Motor neuron (in vitro differentiated cells): ENCODE measurements at regions not wholly inside any gene's neighbourhood (a gene's known extent, or its start where the extent isn't known, plus 50 kb on each side); places are given as distances from the start of the nearest gene placed in this dataset.

Experiments used
- ATAC-seq, 8 experiments: fragments of 200-7000 bp; cut with Tn5 transposase; replicated peaks in 6 of 8; 2 replicates each; pipeline ENCODE4 v1.8.0; 2021; ENCODE audit warnings: mild to moderate bottlenecking in 8 of 8, moderate library complexity in 8 of 8
- H3K27ac ChIP-seq, 2 donors: fragments of 250-450 bp; sonication (Bioruptor Pico); 2 replicates each; pipeline ENCODE4 v1.9.0; 2021; ENCODE audit warnings: antibody characterized with exemption in 2 of 2, mild to moderate bottlenecking in 2 of 2, moderate library complexity in 1 of 2
- H3K4me1 ChIP-seq, 2 donors: fragments of 250-450 bp; sonication (Bioruptor Pico); replicated peaks in 1 of 2; 2 replicates each; pipeline ENCODE4 v1.6.1; 2021; ENCODE audit warnings: antibody characterized with exemption in 2 of 2, mild to moderate bottlenecking in 2 of 2, moderate library complexity in 1 of 2
- H3K4me3 ChIP-seq, 5 donors: fragments of 250-450 bp; sonication (Bioruptor Pico); 2 replicates each; pipeline ENCODE4 v1.9.0; 2021; ENCODE audit warnings: antibody characterized with exemption in 5 of 5, mild to moderate bottlenecking in 5 of 5, moderate library complexity in 4 of 5
- WGBS, 10 experiments: fragments of 450-650 bp; shearing (Covaris generic); methylation state at CpG; one replicate each; pipeline ENCODE4 v1.0.0; 2022; 5-methylcytosine and 5-hydroxymethylcytosine counted together
- in situ Hi-C, 9 experiments: fragments of 400-800 bp; cut with MboI; loops; one replicate each; pipeline ENCODE4 v1.15.0; 2021; ENCODE audit warnings: low sequenced_read_pairs in 9 of 9, low pct_unique_long_range_greater_than_20kb in 2 of 9; ENCODE audit not compliant: unreplicated experiment in 9 of 9

DNA sequence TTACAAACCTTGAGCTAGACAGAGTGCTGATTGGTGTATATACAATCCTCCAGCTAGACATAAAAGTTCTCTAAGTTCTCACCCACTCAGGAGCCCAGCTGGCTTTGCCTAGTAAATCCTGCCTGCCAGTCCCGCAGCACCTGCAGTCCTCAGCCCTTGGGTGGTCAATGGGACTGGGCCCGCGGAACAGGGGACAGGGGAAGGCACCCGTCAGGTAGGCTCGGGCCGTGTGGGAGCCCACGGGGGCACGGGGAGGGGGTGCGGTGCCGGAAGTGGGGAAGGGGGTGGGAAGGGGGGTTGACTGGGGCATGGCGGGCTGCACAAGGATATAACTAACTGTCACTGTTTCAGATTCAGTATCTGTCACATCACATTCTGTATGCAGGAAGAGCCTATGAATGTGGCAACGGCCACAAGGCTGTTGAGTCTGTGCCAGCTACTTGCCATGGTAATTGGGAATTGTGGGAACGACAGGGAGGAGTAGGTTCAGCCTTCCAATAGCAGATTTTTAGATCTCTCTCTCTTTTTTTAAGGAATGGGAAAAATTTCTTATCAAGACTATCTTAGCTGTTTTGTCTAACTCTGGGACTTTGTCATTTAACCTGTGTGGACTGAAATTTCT, 205.1 kb upstream of the PLPP4 start:
- H3K4me1 ChIP-seq: no peaks in the 10 kb centered on the region
- in situ Hi-C loops: no loop called here
- no peak overlapping the region for H3K27ac ChIP-seq
- no peak for ATAC-seq
- 50 to 67% methylated on average over 1 to 2 of the region's 13 CpGs; no CpG with 5 or more reads in 8 of the 10 experiments for WGBS, 10 experiments
- H3K4me3 ChIP-seq: no peak overlapping the region

DNA sequence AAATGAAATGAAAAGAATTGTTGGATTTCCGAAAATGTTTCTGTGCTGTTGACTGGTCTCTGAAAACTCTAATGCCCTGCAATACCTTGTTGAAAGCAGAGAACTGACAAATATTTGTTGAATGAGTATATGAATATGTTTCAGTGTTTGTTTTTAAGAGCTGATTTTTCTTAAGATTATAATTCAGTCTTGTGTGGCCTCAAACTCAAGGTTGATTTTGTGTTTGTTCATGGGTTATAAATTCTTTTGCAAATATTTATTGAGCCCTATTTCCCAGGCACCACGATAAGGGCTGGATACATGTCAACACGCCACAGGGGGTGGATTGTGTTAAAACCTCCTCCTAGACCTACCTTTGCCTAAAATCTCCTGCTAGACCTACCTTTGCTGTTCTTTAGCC, 203.9 kb upstream of the PLPP4 start:
- Histone ChIP-seq H3K4me1 (no peaks in the 10 kb centered on the region), H3K4me3 (no peak overlapping the region), H3K27ac (no peak overlapping the region)
- ATAC-seq: no peak
- in situ Hi-C loops: no loop called here
- WGBS, 10 experiments: 20 to 83% (median 63%) methylated on average over 1 to 3 of the region's 3 CpGs

DNA sequence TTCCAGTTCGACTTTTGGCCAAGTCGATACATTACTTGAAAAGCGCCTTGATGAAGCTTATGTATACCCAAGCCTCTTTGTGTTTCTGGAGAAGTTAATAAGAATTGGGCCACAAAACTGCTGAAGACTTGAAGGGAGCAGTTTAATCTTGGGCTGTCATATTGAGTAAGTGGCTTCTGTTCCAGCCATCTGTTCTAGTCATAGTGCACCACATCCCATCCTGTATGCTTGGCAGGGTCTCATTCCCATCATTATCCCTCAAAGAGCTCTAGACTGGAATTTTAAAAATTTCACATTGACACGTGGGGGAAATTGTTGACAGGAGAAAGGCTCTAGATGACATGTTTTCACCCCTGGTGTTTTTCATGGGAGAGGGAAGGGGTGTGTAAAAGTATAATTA, 196.6 kb upstream of the PLPP4 start:
- Histone ChIP-seq H3K4me3 (no peak overlapping the region), H3K27ac (no peak overlapping the region), H3K4me1 (no peaks in the 10 kb centered on the region)
- in situ Hi-C loops: no loop called here
- WGBS, 10 experiments: 9 to 100% (median 80%) methylated on average over 1 to 4 of the region's 4 CpGs; no CpG with 5 or more reads in 1 of the 10 experiments
- no peak for ATAC-seq

DNA sequence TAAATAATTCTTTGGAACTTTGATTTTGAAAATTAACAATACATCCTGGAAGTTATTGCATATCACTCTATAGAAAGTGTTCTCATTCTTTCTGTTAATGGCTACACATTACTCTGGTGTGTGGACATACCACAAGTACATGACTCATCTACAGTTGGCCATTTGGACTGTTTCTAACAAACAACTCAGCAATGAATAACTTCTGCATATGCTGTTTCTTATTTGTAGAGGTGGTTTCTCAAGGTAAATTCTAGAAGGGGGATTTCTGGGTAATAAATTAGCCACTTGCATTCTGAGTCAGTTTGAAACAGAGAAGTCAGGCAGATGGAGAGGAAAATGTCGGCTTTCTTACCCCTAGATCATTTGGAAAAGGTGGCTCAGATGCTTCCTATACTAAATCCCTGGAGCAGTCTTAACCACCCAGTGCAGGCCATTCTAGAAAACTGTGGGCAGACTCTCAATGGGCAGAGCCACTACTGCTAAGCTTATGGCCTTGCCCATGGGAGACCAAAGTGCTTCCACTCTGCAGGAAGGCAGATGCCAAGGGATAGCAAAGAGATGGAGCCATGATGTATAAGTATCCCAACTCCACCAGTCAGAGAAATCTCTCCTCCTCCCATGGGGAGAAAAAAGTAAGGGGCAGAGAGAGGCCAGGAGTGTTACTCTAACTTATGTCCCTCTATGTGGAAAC, 194.0 kb upstream of the PLPP4 start:
- Histone ChIP-seq H3K4me1 (no peaks in the 10 kb centered on the region), H3K27ac (no peak overlapping the region), H3K4me3 (no peak overlapping the region)
- WGBS, 10 experiments: 17 to 100% (median 40%) methylated on average over 1 of the region's 1 CpG; no CpG with 5 or more reads in 5 of the 10 experiments
- in situ Hi-C loops: no loop called here
- ATAC-seq: peak in 2 of 8 experiments; percentile 37 to 38

DNA sequence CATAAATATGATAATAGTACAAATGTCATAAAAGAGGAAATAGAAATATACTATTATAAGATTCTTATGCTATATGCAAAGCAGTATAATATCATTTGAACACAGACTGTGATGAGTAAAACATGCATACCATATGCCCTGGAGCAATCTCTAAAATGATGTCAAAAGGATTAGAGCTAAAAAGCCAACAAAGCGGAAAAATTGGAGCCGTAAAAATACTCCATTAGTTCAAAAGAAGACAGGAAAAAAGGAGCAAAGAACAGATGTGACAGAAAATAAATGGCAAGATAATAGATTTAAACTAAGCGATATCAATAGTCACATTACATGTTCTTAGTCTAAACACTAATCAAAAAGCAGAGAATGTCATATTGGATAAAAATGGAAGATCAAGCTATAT, 191.0 kb upstream of the PLPP4 start:
- H3K27ac ChIP-seq: no peak overlapping the region
- no peak for ATAC-seq
- peaks cover 0 to under 1% of the 10 kb centered on the region in 2 donors for H3K4me1 ChIP-seq
- H3K4me3 ChIP-seq: no peak overlapping the region
- 9 to 91% (median 77%) methylated on average over 2 to 3 of the region's 3 CpGs for WGBS, 10 experiments
- in situ Hi-C loops: no loop called here

DNA sequence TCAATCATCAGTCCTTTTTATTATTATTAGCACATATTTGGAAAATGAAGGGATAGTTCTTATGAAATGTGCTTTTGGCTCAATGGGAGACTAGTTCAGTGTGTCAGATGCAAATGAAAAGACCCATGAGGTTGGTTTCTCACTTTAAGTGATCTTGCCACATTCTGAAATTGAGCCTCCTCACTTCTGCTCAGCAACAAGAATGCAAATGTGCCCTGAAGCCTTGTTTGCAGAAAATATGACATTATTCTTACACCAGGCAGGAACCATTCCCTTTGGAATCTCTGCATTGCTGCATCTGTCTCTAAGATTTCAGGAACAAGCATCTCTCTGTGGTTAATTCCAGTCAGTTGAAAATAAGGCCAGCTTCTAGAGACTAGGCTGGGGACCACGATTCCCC, 186.1 kb upstream of the PLPP4 start:
- Histone ChIP-seq H3K27ac (no peak overlapping the region), H3K4me3 (no peak overlapping the region), H3K4me1 (peaks cover 0 to 11% of the 10 kb centered on the region in 2 donors)
- WGBS, 10 experiments: 0 to 83% (median 20%) methylated on average over 1 of the region's 1 CpG; no CpG with 5 or more reads in 4 of the 10 experiments
- in situ Hi-C loops: no loop called here
- peak in 2 of 8 experiments; percentile 20 to 60 for ATAC-seq

DNA sequence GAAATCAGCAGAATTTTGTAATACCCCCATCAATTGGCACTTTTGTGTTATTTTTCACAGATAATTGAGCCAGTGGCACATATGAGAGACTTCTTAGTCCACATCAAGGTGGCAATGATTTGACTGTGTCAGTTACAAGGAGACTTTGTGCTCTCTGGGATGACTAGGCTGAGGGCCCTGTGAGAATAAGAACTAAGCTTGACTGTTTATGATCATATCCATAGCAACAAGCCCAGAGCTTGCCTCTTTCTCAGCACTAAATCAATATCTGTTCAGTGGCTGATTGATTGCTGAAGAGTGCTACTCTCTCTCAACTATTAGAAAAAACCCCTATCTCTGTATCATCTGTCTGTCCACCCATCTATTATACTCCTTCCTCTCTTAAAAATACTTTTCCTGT, 185.3 kb upstream of the PLPP4 start:
- Histone ChIP-seq H3K4me3 (no peak overlapping the region), H3K27ac (no peak overlapping the region), H3K4me1 (peaks cover 0 to 11% of the 10 kb centered on the region in 2 donors)
- peak in 4 of 8 experiments; percentile 54 to 74 (median 68) for ATAC-seq
- in situ Hi-C loops: no loop called here

DNA sequence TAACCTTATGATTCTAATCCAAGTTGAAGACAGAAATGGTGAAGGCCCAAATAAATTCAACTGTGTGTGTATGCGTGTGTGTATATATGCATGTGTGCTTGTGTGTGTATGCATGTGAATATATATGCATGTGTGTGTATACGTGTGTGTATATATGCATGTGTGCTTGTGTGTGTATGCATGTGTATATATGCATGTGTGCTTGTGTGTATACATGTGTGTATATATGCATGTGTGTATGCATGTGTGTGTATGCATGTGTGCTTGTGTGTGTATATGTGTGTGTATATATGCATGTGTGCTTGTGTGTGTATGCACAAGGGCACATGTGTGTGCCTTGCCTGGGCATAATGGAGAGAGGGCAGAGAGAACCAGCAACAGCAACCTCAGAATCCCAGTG, 184.7 kb upstream of the PLPP4 start:
- 47 to 100% (median 80%) methylated on average over 1 to 2 of the region's 2 CpGs; no CpG with 5 or more reads in 7 of the 10 experiments for WGBS, 10 experiments
- Histone ChIP-seq H3K4me1 (peaks cover 0 to 11% of the 10 kb centered on the region in 2 donors), H3K27ac (no peak overlapping the region), H3K4me3 (no peak overlapping the region)
- in situ Hi-C loops: no loop called here
- ATAC-seq: no peak

DNA sequence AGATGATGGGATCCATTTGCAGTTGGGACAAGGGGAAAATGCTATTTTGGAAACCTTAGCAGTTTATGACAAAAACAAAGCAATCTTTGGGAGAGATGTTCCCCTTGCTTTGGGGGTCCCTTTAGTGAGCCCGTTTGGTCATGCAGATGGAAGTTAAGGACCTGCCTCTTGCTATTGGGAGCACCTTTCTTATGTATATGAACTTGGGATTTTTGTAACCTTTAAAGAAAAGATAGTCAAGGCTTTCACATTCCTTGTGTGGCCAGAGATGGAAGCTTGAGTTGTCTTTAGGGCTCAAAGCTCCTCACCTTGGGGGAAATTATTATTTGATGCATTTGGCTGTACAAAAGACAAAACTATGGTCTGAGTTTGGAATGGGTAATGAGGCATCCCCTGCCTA, 179.0 kb upstream of the PLPP4 start:
- no peak overlapping the region for H3K4me3 ChIP-seq
- in situ Hi-C loops: no loop called here
- peaks cover 12 to 13% of the 10 kb centered on the region in 2 donors for H3K4me1 ChIP-seq
- H3K27ac ChIP-seq: no peak overlapping the region
- no peak for ATAC-seq
- WGBS, 10 experiments: 0 to 17% (median 11%) methylated on average over 1 of the region's 1 CpG; no CpG with 5 or more reads in 5 of the 10 experiments

DNA sequence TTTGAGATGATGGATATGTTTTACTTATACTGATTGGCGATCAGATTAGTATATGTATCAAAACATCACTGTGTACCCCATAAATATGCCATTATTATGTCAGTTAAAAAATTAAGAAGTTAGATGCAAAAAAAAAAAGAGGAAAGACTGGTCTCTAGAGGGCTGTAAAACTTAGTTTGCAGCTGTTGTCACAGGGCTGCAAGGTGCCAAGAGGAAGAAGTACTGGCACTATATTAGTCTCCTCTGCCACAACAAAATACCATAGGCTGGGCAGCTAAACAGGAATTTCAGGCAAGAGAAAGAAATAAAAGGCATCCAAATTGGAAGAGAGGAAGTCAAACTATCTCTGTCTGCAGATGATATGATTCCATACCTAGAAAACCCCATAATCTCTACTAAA, 177.8 kb upstream of the PLPP4 start:
- peaks cover 20 to 22% of the 10 kb centered on the region in 2 donors for H3K4me1 ChIP-seq
- H3K27ac ChIP-seq: no peak overlapping the region
- no peak overlapping the region for H3K4me3 ChIP-seq
- in situ Hi-C loops: no loop called here
- 0 to 100% (median 88%) methylated on average over 1 of the region's 1 CpG; no CpG with 5 or more reads in 1 of the 10 experiments for WGBS, 10 experiments
- no peak for ATAC-seq

DNA sequence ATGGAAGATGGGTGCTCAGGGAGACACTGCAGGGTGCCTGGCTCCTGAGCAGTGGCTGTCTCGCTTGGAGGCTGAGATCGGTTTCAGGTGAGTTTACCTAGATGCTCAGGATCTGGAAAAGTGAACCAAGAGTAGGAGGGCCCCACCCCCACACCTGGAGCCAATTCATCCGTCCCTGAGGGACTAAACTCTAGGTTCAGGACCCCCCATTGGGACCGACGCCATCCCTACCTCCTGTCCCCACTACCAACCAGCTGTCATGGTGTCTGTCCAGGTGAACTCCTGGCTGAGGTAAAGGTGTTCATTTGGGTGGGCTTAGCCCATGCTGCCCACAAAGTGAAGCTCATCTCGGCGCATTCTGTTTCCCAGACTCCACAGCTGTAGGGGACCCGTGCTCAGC, 174.6 kb upstream of the PLPP4 start:
- peak overlapping the region in 1 of 2 donors; percentile 48 for H3K27ac ChIP-seq
- in situ Hi-C loops: no loop called here
- H3K4me3 ChIP-seq: no peak overlapping the region
- H3K4me1 ChIP-seq: peaks cover 20 to 27% of the 10 kb centered on the region in 2 donors
- ATAC-seq: no peak
- WGBS, 10 experiments: 0 to 93% (median 60%) methylated on average over 1 to 4 of the region's 8 CpGs; no CpG with 5 or more reads in 3 of the 10 experiments

DNA sequence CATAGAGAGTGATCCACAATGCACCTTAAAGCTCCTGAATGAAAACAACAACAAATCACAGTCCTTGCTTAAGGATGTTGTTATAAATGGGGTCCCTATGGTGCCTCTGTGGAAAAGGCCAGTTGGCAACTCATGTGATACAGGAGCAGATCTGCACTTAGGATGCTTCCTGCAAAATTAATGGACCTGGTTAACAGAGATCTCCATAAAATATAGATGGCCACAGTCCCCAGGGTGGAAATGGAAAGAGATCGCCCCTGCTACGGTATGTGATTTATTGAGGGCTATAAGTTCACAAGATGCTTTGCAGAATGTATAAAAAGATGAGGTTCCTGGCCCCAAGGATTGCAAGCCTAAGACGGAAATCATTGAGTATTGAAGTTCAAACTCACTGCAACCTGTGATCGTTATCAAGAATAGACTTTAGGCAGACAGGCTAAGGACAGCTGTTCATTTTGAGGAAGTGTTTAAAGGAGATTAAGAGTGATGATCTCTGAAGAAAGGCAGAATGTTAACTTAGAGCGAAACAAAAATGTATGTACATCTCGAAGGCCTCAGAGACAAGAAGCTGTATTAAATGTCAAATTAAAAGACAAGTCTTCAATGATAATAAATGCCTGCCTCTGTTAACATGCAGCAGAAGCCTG, 174.1 kb upstream of the PLPP4 start:
- ATAC-seq: peak in 4 of 8 experiments; percentile 11 to 92 (median 86)
- peak overlapping the region in 1 of 2 donors; percentile 48 for H3K27ac ChIP-seq
- H3K4me1 ChIP-seq: peaks cover 20 to 27% of the 10 kb centered on the region in 2 donors
- in situ Hi-C loops: no loop called here
- H3K4me3 ChIP-seq: no peak overlapping the region
- WGBS, 10 experiments: 15 to 67% (median 49%) methylated on average over 1 to 6 of the region's 6 CpGs; no CpG with 5 or more reads in 1 of the 10 experiments

DNA sequence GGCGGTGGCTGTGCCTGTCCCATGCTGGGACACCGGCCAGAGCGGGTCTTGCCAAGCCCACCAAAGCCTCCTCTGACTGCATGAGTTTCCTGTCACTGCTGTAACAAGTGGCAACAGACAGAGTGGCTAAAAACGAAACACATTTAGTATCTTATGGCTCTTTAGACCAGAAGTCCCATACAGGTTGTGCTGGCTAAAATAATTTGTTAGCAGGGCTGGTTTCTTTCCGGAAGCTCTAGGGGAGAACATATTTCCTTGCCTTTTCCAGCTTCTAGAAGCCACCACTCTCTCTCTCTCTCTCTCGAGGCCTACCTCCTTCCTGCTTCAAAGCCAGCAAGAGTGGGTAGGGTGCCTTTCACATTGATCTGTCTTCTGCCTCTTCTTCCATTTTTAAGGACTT, 171.6 kb upstream of the PLPP4 start:
- Histone ChIP-seq H3K4me3 (no peak overlapping the region), H3K27ac (no peak overlapping the region), H3K4me1 (peaks cover 20 to 27% of the 10 kb centered on the region in 2 donors)
- ATAC-seq: no peak
- WGBS, 10 experiments: 44 to 100% (median 69%) methylated on average over 1 to 6 of the region's 6 CpGs; no CpG with 5 or more reads in 3 of the 10 experiments
- in situ Hi-C loops: no loop called here
